GM18505 (cell line): ENCODE measurements at regions not wholly inside any gene's neighbourhood (a gene's known extent, or its start where the extent isn't known, plus 50 kb on each side); places are given as distances from the start of the nearest gene placed in this dataset.
"Not testable (repeated sequence)": the region's sequence is repeated elsewhere in the genome, so short reads cannot be mapped to it uniquely, and the experiment has no call there.

Experiments
- ATAC-seq: cut with Tn5 transposase; IDR thresholded peaks from one replicate; pipeline ENCODE4 v1.9.1; 2021; ENCODE audit not compliant: unreplicated experiment
- POLR2A ChIP-seq: IDR thresholded peaks from 4 replicates; pipeline ENCODE4 v1.6.1; 2011; ENCODE audit warnings: borderline replicate concordance; ENCODE audit not compliant: insufficient read depth, insufficient read length; ENCODE audit errors: extremely low read depth

DNA sequence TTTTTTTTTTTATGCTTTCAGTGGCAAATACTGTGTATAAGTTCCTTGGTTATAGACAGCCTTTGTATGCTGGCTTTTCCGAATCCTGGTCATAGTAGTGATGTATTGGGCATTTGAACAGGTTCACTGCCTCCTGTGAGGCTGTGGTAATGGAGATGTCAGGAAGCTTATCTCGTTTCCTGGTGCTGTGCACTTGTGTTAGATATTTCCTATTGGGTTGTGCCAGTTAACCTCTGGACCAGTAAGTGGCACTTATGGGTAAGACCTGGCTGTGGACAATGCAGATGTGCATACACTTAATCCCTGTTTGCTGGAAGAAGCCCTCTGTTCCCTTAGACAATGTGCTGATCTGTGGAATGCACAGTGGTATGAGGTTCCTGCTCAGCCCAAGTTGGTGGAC, 135.4 kb upstream of the KITLG start:
- TF ChIP-seq POLR2A = no peak
- ATAC-seq = no peak

GRCh38 chr12:88714263-88714882, 134.1 kb upstream of the KITLG start:
- ATAC-seq = not testable (repeated sequence)

DNA sequence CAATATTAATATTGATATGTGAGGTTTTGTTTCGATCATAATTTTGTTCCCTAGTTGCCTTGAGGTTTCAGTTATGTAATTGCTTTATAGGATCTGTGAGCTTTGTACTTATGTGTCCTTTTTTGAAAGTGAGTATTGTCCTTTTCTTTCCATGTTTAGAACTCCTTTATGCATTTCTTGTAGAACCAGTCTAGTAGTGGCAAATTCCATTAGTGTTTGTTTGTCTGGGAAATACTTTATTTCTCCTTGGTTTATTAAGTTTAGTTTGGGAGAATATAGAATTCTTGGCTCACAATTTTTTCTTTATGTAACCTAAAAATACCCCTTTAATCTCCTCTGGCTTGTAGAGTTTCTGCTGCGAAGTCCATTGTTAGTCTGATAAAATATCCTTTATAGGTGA, 127.5 kb upstream of the KITLG start:
- ATAC-seq = no peak
- TF ChIP-seq POLR2A = no peak

DNA sequence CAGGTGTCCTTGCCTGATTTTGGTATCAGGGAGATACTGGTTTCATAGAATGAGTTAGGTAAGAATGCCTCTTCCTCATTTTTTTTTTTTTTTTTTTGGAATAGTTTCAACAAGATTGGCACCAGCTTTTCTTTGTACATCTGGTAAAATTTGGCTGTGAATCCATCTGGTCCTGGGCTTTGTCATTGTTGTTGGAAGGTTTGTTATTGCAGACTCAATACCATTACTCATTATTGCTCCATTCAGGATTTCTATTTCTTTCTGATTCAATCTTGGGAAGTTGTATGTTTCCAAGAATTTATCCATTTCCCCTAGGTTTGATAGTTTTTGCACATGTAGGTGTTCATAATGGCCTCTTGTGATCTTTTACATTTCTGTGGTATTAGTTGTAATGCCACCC, 126.0 kb upstream of the KITLG start:
- TF ChIP-seq POLR2A = no peak
- no peak for ATAC-seq

GRCh38 chr12:88703790-88704189, 123.5 kb upstream of the KITLG start:
- no peak for ATAC-seq
- TF ChIP-seq POLR2A = no peak

- no peak for ATAC-seq
- no peak for TF ChIP-seq POLR2A
Measured at GRCh38 chr12:88698471-88698870, 118.2 kb upstream of the KITLG start.

DNA sequence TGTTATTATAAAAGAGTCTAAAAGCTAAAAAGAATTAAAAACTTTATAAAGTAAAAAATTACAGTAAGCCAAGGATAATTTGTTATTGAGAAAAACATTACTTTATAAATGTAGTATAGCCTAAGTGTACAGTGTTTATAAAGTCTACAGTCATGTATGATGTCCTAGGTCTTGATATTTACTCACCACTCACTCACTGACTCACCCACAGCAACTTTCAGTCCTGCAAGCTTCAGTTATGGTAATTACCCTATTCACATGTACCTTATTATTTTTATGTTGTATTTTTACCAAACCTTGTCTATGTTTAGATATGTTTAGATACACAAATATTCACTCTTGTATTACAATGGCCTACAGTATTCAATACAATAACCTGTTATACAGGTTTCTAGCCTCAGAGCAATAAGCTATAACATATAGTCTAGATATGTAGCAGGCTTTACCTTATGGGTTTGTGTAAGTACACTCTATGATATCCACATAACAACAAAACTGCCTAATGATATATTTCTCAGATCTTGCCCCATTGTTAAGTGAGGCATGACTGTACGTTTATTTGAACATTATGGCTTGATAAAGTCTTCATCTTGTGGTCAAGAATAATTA, 113.7 kb upstream of the KITLG start:
- TF ChIP-seq POLR2A = no peak
- ATAC-seq = no peak

- no peak for TF ChIP-seq POLR2A
- ATAC-seq = no peak
Measured at GRCh38 chr12:88691811-88692210, 111.5 kb upstream of the KITLG start.

- no peak for TF ChIP-seq POLR2A
- ATAC-seq = no peak
Measured at GRCh38 chr12:88684610-88685009, 104.3 kb upstream of the KITLG start.

GRCh38 chr12:88684170-88684569, 103.9 kb upstream of the KITLG start:
- no peak for TF ChIP-seq POLR2A
- ATAC-seq = no peak

DNA sequence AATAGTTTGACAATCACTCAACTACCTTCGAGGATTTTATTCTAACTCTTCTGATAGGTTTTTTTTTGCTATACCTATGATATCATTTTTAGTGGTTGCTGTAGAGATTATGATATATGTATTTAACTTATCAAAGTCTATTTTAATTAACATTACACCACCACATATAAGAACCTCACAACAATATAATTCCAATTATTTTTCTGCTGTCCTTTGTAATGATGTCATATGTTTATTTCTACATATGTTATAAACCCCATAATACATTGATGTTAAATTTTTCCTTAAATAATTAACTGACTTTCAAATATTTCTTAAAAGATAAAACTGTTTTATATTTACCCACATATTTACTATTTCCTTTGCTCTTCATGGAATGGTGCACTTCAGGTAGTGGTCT, 103.4 kb upstream of the KITLG start:
- ATAC-seq = no peak
- TF ChIP-seq POLR2A = no peak

DNA sequence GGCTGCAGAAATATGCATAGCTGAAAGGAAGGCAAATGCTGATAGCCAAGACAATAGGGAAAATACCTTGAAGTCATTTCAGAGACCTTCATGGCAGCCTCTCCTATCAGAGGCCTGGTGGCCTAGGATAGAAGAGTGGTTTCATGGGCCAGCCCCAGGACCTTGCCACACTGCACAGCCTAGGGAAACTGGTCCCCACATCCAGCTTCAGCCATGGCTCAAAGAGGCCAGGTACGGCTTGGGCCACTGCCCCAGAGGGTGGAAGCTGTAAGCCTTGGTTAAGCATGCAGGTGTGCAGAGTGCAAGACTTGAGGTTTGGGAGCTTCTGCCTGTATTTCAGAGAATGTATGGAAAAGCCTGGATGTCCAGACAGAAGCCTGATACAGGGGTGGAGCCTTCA, 101.0 kb upstream of the KITLG start:
- no peak for TF ChIP-seq POLR2A
- ATAC-seq = no peak

GRCh38 chr12:88677464-88677863, 97.2 kb upstream of the KITLG start:
- no peak for TF ChIP-seq POLR2A
- ATAC-seq = no peak

- ATAC-seq = not testable (repeated sequence)
Measured at GRCh38 chr12:88667615-88668014, 87.3 kb upstream of the KITLG start.

- no peak for ATAC-seq
- TF ChIP-seq POLR2A = no peak
Measured at GRCh38 chr12:88665071-88665470, 84.8 kb upstream of the KITLG start.
